Natural killer cell (primary cell): ENCODE measurements at regions not wholly inside any gene's neighbourhood (a gene's known extent, or its start where the extent isn't known, plus 50 kb on each side); places are given as distances from the start of the nearest gene placed in this dataset.

Source experiments
- ATAC-seq, 3 donors: fragments of 150-1000 bp in 2 of 3; fragments of 200-7000 bp in 1 of 3; cut with Tn5 transposase; 1 replicate in 1 of 3; 2 replicates in 2 of 3; pipeline ENCODE4 v1.10.0; 2021; ENCODE audit warnings: mild to moderate bottlenecking in 2 of 3, moderate library complexity in 2 of 3
- DNase-seq, 2 donors: peaks; one replicate each; pipeline versions ENCODE4 v3.0.0 to v3.0.0-alpha.2; 2013 to 2021; ENCODE audit warnings: mixed read lengths in 1 of 2
- H3K27ac ChIP-seq: one replicate; pipeline ENCODE4 v1.5.1; 2013; ENCODE audit warnings: mild to moderate bottlenecking, low read length
- H3K27me3 ChIP-seq: one replicate; pipeline ENCODE4 v1.6.1; 2013; ENCODE audit warnings: low read length; ENCODE audit not compliant: control insufficient read depth, insufficient read depth
- H3K36me3 ChIP-seq: one replicate; pipeline ENCODE4 v1.6.1; 2013; ENCODE audit warnings: low read length; ENCODE audit not compliant: control insufficient read depth, insufficient read depth
- H3K4me1 ChIP-seq: one replicate; pipeline ENCODE4 v1.6.1; 2013; ENCODE audit warnings: low read length; ENCODE audit not compliant: control insufficient read depth, insufficient read depth
- H3K4me3 ChIP-seq: one replicate; pipeline ENCODE4 v1.5.1; 2013; ENCODE audit warnings: low read length
- H3K9me3 ChIP-seq: one replicate; pipeline ENCODE4 v1.6.1; 2013; ENCODE audit warnings: low read length; ENCODE audit not compliant: control insufficient read depth, insufficient read depth
- H3K27ac Mint-ChIP-seq, 2 donors: one replicate each; pipeline ENCODE4 v1.8.0; 2022; ENCODE audit warnings: mild to moderate bottlenecking in 2 of 2, mixed read lengths in 2 of 2, moderate library complexity in 1 of 2
- H3K27me3 Mint-ChIP-seq, 2 donors: one replicate each; pipeline ENCODE4 v1.8.0; 2022; ENCODE audit warnings: low read depth in 2 of 2, mixed read lengths in 2 of 2
- H3K36me3 Mint-ChIP-seq: one replicate; pipeline ENCODE4 v1.8.0; 2022; ENCODE audit warnings: mixed read lengths
- H3K4me1 Mint-ChIP-seq, 2 donors: one replicate each; pipeline ENCODE4 v1.8.0; 2022; ENCODE audit warnings: mixed read lengths in 2 of 2
- H3K4me3 Mint-ChIP-seq: one replicate; pipeline ENCODE4 v1.8.0; 2022; ENCODE audit warnings: mild to moderate bottlenecking, moderate library complexity, mixed read lengths
- H3K9me3 Mint-ChIP-seq, 2 donors: one replicate each; pipeline ENCODE4 v1.8.0; 2022; ENCODE audit warnings: mixed read lengths in 2 of 2
- WGBS: methylation state at CpG from one replicate; pipeline ENCODE4 v1.1.7; 2013; ENCODE audit warnings: missing lambda C conversion rate; ENCODE audit not compliant: insufficient coverage; 5-methylcytosine and 5-hydroxymethylcytosine counted together
- intact Hi-C: fragments of 100-400 bp; cut with micrococcal nuclease; formaldehyde crosslinking; loops from one replicate; pipeline ENCODE4 v1.14.2; 2022
- TF ChIP-seq, protein P1 (sequence below): fragments of 200-600 bp; IDR thresholded peaks from one replicate; pipeline ENCODE4 v1.8.0; 2022; ENCODE audit warnings: antibody characterized with exemption

DNA sequence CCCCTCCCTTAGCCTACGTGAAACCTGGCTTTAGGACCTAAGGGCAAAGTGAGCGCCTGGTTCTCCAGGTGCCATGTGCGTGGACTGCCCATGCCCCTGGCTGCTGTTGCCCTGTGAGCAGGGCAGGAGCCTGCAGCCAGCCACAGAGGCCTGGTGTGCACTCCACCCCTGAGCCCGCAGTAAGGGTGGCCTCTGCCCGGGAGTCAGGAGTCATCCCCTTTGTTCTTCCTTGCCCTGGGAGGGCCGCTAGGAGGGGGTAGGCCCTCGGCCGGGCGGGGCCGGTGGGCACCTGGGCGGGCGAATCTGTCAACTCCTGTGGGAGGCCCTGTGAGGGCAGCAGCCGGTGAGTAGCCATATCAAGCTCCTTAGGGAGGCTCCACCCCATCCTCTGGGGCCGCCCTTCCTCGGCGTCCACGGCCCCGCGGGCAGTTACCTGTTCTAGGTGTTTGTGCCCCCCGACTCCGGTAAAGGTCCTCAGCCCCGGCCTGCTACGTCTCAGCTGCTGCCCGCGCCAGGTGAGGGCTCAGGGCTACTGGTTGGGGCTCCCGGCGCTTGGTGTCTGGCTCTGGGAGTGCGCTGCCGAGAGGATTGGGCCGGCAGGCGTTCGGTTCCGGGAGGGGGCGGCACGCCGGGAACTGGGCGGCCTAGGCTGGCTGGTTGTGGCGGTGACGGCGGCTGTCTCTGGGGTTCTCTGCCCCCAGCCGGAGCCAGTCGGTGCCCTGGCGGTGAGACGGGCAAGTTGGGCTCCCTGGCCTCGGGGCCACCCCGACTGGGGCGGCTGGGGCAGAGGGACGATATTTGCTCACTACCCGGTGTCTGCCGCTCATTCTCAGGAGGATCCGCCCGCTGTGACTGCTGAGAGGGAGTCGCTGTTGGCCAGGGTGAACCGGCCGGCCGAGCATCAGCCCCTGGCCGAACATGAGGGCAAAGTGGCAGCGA lies 1060.2 kb downstream of the TECRL start:
- no peak overlapping the region for H3K27ac ChIP-seq
- Mint-ChIP-seq H3K4me3 (no peak overlapping the region), H3K27me3 (no peaks in the 10 kb centered on the region), H3K27ac (no peak overlapping the region), H3K36me3 (peaks cover 7% of the 10 kb centered on the region), H3K4me1 (no peaks in the 10 kb centered on the region), H3K9me3 (peaks cover 17 to 24% of the 10 kb centered on the region in 2 donors)
- H3K9me3 ChIP-seq, result peaks cover 13% of the 10 kb centered on the region
- no peak for ATAC-seq
- TF ChIP-seq, protein P1, sequence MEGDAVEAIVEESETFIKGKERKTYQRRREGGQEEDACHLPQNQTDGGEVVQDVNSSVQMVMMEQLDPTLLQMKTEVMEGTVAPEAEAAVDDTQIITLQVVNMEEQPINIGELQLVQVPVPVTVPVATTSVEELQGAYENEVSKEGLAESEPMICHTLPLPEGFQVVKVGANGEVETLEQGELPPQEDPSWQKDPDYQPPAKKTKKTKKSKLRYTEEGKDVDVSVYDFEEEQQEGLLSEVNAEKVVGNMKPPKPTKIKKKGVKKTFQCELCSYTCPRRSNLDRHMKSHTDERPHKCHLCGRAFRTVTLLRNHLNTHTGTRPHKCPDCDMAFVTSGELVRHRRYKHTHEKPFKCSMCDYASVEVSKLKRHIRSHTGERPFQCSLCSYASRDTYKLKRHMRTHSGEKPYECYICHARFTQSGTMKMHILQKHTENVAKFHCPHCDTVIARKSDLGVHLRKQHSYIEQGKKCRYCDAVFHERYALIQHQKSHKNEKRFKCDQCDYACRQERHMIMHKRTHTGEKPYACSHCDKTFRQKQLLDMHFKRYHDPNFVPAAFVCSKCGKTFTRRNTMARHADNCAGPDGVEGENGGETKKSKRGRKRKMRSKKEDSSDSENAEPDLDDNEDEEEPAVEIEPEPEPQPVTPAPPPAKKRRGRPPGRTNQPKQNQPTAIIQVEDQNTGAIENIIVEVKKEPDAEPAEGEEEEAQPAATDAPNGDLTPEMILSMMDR, result no peak
- H3K4me3 ChIP-seq, result no peak overlapping the region
- H3K4me1 ChIP-seq, result no peaks in the 10 kb centered on the region
- WGBS, result 89% methylated on average over 58 of the region's 58 CpGs
- H3K36me3 ChIP-seq, result no peaks in the 10 kb centered on the region
- DNase-seq, result no peak
- H3K27me3 ChIP-seq, result no peaks in the 10 kb centered on the region
- intact Hi-C loops, result no loop called here

DNA sequence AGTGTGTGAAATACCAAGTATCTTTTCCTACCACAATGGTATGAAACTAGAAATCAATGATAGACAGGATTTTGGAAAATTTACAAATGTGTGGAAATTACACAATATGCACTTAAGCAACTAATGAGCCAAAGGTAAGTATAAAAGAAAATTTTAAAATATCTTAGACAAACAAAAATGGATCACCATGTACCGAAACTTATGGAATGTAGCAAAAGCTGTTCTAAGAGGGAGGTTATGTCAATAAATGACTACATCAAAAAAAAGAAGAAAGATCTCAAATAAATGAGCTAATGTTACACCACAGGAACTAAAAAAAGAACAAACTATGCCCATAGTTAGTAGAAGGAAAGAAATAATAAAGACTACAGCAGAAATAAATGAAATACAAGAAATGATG lies 1084.1 kb downstream of the TECRL start:
- Histone ChIP-seq H3K4me1 (no peaks in the 10 kb centered on the region), H3K36me3 (no peaks in the 10 kb centered on the region), H3K27me3 (no peaks in the 10 kb centered on the region), H3K9me3 (no peaks in the 10 kb centered on the region), H3K4me3 (no peak overlapping the region), H3K27ac (no peak overlapping the region)
- Mint-ChIP-seq H3K36me3 (no peaks in the 10 kb centered on the region), H3K4me1 (no peaks in the 10 kb centered on the region), H3K4me3 (no peak overlapping the region), H3K27ac (no peak overlapping the region), H3K27me3 (no peaks in the 10 kb centered on the region), H3K9me3 (peaks cover 14 to 20% of the 10 kb centered on the region in 2 donors)
- WGBS, result no CpG with 5 or more reads among the region's 1 CpG
- TF ChIP-seq, protein P1, result no peak
- DNase-seq (no peak), ATAC-seq (no peak)
- intact Hi-C loops, result no loop called here

DNA sequence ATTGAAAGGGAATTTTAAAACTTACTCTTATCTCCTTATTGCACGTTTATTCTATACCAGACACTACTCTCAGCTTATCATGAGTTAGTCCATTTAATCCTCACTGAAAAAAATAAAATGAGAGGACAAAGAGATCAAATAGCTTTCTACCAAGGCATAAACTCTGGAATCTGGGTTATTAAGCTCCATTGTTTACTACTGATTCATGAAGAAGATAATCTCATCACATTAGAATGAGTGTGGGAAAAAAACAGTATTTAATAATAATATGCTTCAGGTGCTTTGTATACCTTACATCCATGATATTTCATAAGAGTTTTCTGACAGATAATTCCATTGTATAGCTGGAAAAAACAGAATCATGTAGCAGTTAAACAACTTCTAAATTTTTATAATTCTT lies 1092.6 kb downstream of the TECRL start:
- H3K4me3 ChIP-seq, result no peak overlapping the region
- no peak overlapping the region for H3K4me3 Mint-ChIP-seq
- H3K9me3 Mint-ChIP-seq, result peaks cover 4 to 15% of the 10 kb centered on the region in 2 donors
- TF ChIP-seq, protein P1, result no peak
- H3K27ac Mint-ChIP-seq, result no peak overlapping the region
- H3K36me3 Mint-ChIP-seq, result no peaks in the 10 kb centered on the region
- ATAC-seq (no peak), DNase-seq (no peak)
- no peak overlapping the region for H3K27ac ChIP-seq
- H3K4me1 ChIP-seq, result no peaks in the 10 kb centered on the region
- no peaks in the 10 kb centered on the region for H3K9me3 ChIP-seq
- no CpG with 5 or more reads among the region's 1 CpG for WGBS
- intact Hi-C loops, result no loop called here
- no peaks in the 10 kb centered on the region for H3K27me3 ChIP-seq
- no peaks in the 10 kb centered on the region for H3K4me1 Mint-ChIP-seq
- no peaks in the 10 kb centered on the region for H3K27me3 Mint-ChIP-seq
- no peaks in the 10 kb centered on the region for H3K36me3 ChIP-seq
